Trophoblast cell (in vitro differentiated cells and primary cell): ENCODE measurements at regions not wholly inside any gene's neighbourhood (a gene's known extent, or its start where the extent isn't known, plus 50 kb on each side); places are given as distances from the start of the nearest gene placed in this dataset.
"Not testable (repeated sequence)": the region's sequence is repeated elsewhere in the genome, so short reads cannot be mapped to it uniquely, and the experiment has no call there.

Experiments
- DNase-seq, 2 donors: peaks; one replicate each; pipeline ENCODE4 v3.0.0-alpha.2; 2016
- H2AFZ ChIP-seq: 2 replicates; pipeline ENCODE4 v1.6.1; 2013; ENCODE audit warnings: low read length, moderate library complexity, mild to moderate bottlenecking; ENCODE audit not compliant: insufficient read depth, poor library complexity
- H2AK5ac ChIP-seq: 2 replicates; pipeline ENCODE4 v1.6.1; 2013; ENCODE audit warnings: mild to moderate bottlenecking, low read length
- H2BK120ac ChIP-seq: 2 replicates; pipeline ENCODE4 v1.6.1; 2013; ENCODE audit warnings: low read length, mild to moderate bottlenecking, moderate library complexity; ENCODE audit not compliant: insufficient read depth, poor library complexity
- H2BK12ac ChIP-seq: 2 replicates; pipeline ENCODE4 v1.6.1; 2013; ENCODE audit warnings: mild to moderate bottlenecking, low read length, moderate library complexity
- H2BK5ac ChIP-seq: 2 replicates; pipeline ENCODE4 v1.6.1; 2013; ENCODE audit warnings: low read length, low read depth, moderate library complexity, mild to moderate bottlenecking; ENCODE audit not compliant: poor library complexity
- H3K14ac ChIP-seq: 2 replicates; pipeline ENCODE4 v1.6.1; 2013; ENCODE audit warnings: mild to moderate bottlenecking, low read length
- H3K18ac ChIP-seq: 2 replicates; pipeline ENCODE4 v1.6.1; 2013; ENCODE audit warnings: mild to moderate bottlenecking, low read length
- H3K23ac ChIP-seq: 2 replicates; pipeline ENCODE4 v1.6.1; 2013; ENCODE audit warnings: low read length
- H3K27ac ChIP-seq: 2 replicates; pipeline ENCODE4 v1.5.1; 2013; ENCODE audit warnings: low read depth, mild to moderate bottlenecking, inconsistent platforms, low read length, moderate library complexity
- H3K27me3 ChIP-seq: 2 replicates; pipeline ENCODE4 v1.6.1; 2013; ENCODE audit warnings: inconsistent platforms, mild to moderate bottlenecking, low read length, moderate library complexity; ENCODE audit not compliant: insufficient read depth
- H3K36me3 ChIP-seq, 2 experiments: 1 replicate in 1 of 2; 2 replicates in 1 of 2; pipeline ENCODE4 v1.6.1; 2013; ENCODE audit warnings: low read length in 2 of 2, mild to moderate bottlenecking in 2 of 2, moderate library complexity in 1 of 2; ENCODE audit not compliant: insufficient read depth in 2 of 2, control insufficient read depth in 1 of 2
- H3K4ac ChIP-seq: 2 replicates; pipeline ENCODE4 v1.6.1; 2013; ENCODE audit warnings: low read depth, mild to moderate bottlenecking, low read length, moderate library complexity
- H3K4me1 ChIP-seq, 2 experiments: 1 replicate in 1 of 2; 2 replicates in 1 of 2; pipeline ENCODE4 v1.6.1; 2013; ENCODE audit warnings: low read length in 2 of 2, mild to moderate bottlenecking in 2 of 2, moderate library complexity in 1 of 2; ENCODE audit not compliant: insufficient read depth in 2 of 2, control insufficient read depth in 1 of 2
- H3K4me2 ChIP-seq: 2 replicates; pipeline ENCODE4 v1.6.1; 2013; ENCODE audit warnings: inconsistent platforms, mild to moderate bottlenecking, low read length, moderate library complexity
- H3K4me3 ChIP-seq: 2 replicates; pipeline ENCODE4 v1.5.1; 2013; ENCODE audit warnings: mild to moderate bottlenecking, low read depth, low read length, inconsistent platforms
- H3K79me1 ChIP-seq: one replicate; pipeline ENCODE4 v1.6.1; 2013; ENCODE audit warnings: low read length
- H3K79me2 ChIP-seq: 2 replicates; pipeline ENCODE4 v1.6.1; 2013; ENCODE audit warnings: low read length, mild to moderate bottlenecking; ENCODE audit not compliant: control insufficient read depth, insufficient read depth, poor library complexity
- H3K9ac ChIP-seq: 2 replicates; pipeline ENCODE4 v1.6.1; 2013; ENCODE audit warnings: mild to moderate bottlenecking, low read length
- H3K9me3 ChIP-seq: 2 replicates; pipeline ENCODE4 v1.6.1; 2013; ENCODE audit warnings: low read depth, mild to moderate bottlenecking, control low read depth, inconsistent platforms, low read length; ENCODE audit not compliant: insufficient read depth
- H4K12ac ChIP-seq: 2 replicates; pipeline ENCODE4 v1.6.1; 2013; ENCODE audit warnings: low read depth, mild to moderate bottlenecking, low read length, moderate library complexity
- H4K8ac ChIP-seq: 2 replicates; pipeline ENCODE4 v1.6.1; 2013; ENCODE audit warnings: low read depth, mild to moderate bottlenecking, low read length, moderate library complexity
- H4K91ac ChIP-seq: one replicate; pipeline ENCODE4 v1.6.1; 2013; ENCODE audit warnings: low read depth, mild to moderate bottlenecking, low read length, moderate library complexity
- WGBS: extraction: QIAGEN DNeasy Blood & Tissue Kit; methylation state at CpG from one replicate; pipeline ENCODE4 v1.1.7; 2013; ENCODE audit warnings: missing lambda C conversion rate; ENCODE audit not compliant: insufficient read length, insufficient coverage; ENCODE audit errors: extremely low coverage; 5-methylcytosine and 5-hydroxymethylcytosine counted together

GRCh38 chr2:91573018-91573417 lies 2881.5 kb downstream of the RPIA start:
- H4K12ac ChIP-seq, H3K79me1 ChIP-seq, H3K4me2 ChIP-seq, H3K36me3 ChIP-seq, H3K4ac ChIP-seq, H2BK5ac ChIP-seq, H3K9me3 ChIP-seq, H2BK120ac ChIP-seq, H3K4me3 ChIP-seq, H3K23ac ChIP-seq, H3K27me3 ChIP-seq, H3K27ac ChIP-seq, H4K91ac ChIP-seq, DNase-seq, H3K9ac ChIP-seq, H4K8ac ChIP-seq, H3K4me1 ChIP-seq, H2AK5ac ChIP-seq, H2AFZ ChIP-seq, H2BK12ac ChIP-seq, H3K18ac ChIP-seq, H3K79me2 ChIP-seq, H3K14ac ChIP-seq: not testable (repeated sequence)
- WGBS: no CpG with 5 or more reads among the region's 4 CpGs

GRCh38 chr2:91573755-91574154 lies 2882.3 kb downstream of the RPIA start:
- H3K79me1 ChIP-seq, H3K23ac ChIP-seq, H4K91ac ChIP-seq, H3K14ac ChIP-seq, H3K9me3 ChIP-seq, H2AK5ac ChIP-seq, H3K9ac ChIP-seq, H2BK5ac ChIP-seq, H3K4me1 ChIP-seq, H4K12ac ChIP-seq, DNase-seq, H3K18ac ChIP-seq, H3K79me2 ChIP-seq, H3K36me3 ChIP-seq, H3K4me3 ChIP-seq, H2BK12ac ChIP-seq, H3K27ac ChIP-seq, H3K4ac ChIP-seq, H2BK120ac ChIP-seq, H3K4me2 ChIP-seq, H3K27me3 ChIP-seq, H4K8ac ChIP-seq, H2AFZ ChIP-seq: not testable (repeated sequence)
- no CpG with 5 or more reads among the region's 4 CpGs for WGBS

GRCh38 chr2:91574255-91574654 lies 2882.8 kb downstream of the RPIA start:
- not testable (repeated sequence) for H3K23ac ChIP-seq, H3K79me2 ChIP-seq, H3K27me3 ChIP-seq, H2BK5ac ChIP-seq, H4K12ac ChIP-seq, H3K27ac ChIP-seq, H3K9ac ChIP-seq, H4K8ac ChIP-seq, H3K4me3 ChIP-seq, H3K4me2 ChIP-seq, H3K18ac ChIP-seq, H2BK12ac ChIP-seq, H3K79me1 ChIP-seq, H3K14ac ChIP-seq, H2AFZ ChIP-seq, H2BK120ac ChIP-seq, H4K91ac ChIP-seq, H3K9me3 ChIP-seq, DNase-seq, H3K4me1 ChIP-seq, H3K36me3 ChIP-seq, H2AK5ac ChIP-seq, H3K4ac ChIP-seq
- WGBS: no CpG with 5 or more reads among the region's 8 CpGs

- H4K8ac ChIP-seq, H3K4me2 ChIP-seq, H2AFZ ChIP-seq, H3K4me3 ChIP-seq, H3K9ac ChIP-seq, H2AK5ac ChIP-seq, H2BK12ac ChIP-seq, H3K18ac ChIP-seq, H3K79me2 ChIP-seq, H3K27me3 ChIP-seq, H2BK120ac ChIP-seq, H3K4me1 ChIP-seq, H3K14ac ChIP-seq, H2BK5ac ChIP-seq, H3K9me3 ChIP-seq, H4K12ac ChIP-seq, H3K23ac ChIP-seq, H3K79me1 ChIP-seq, H3K36me3 ChIP-seq, H3K27ac ChIP-seq, H3K4ac ChIP-seq, H4K91ac ChIP-seq: not testable (repeated sequence)
- DNase-seq: peak in 1 of 2 donors; percentile 6
- no CpG with 5 or more reads among the region's 11 CpGs for WGBS
Observed at GRCh38 chr2:91575701-91576100, 2884.2 kb downstream of the RPIA start.
